KMS-11 (cell line): ENCODE measurements at regions not wholly inside any gene's neighbourhood (a gene's known extent, or its start where the extent isn't known, plus 50 kb on each side); places are given as distances from the start of the nearest gene placed in this dataset.

Experiments
- H2AFZ ChIP-seq: fragments of 200-600 bp; sonication (generic); 2 replicates; pipeline ENCODE4 v1.6.1; 2016; ENCODE audit warnings: antibody characterized with exemption, mixed run types, low read depth
- H3K27ac ChIP-seq: fragments of 200-600 bp; sonication (generic); 2 replicates; pipeline ENCODE4 v1.6.1; 2016; ENCODE audit warnings: mild to moderate bottlenecking, mixed run types
- H3K27me3 ChIP-seq: fragments of 200-600 bp; sonication (generic); 2 replicates; pipeline ENCODE4 v1.6.1; 2017; ENCODE audit warnings: mild to moderate bottlenecking, low read depth, mixed run types, moderate library complexity; ENCODE audit not compliant: insufficient read depth
- H3K36me3 ChIP-seq: fragments of 200-600 bp; sonication (generic); 2 replicates; pipeline ENCODE4 v1.6.1; 2017; ENCODE audit warnings: mild to moderate bottlenecking, mixed run types; ENCODE audit not compliant: insufficient read depth
- H3K4me1 ChIP-seq: fragments of 200-600 bp; sonication (generic); 2 replicates; pipeline ENCODE4 v1.6.1; 2016; ENCODE audit warnings: mild to moderate bottlenecking, low read depth, mixed run types; ENCODE audit not compliant: poor library complexity, severe bottlenecking
- H3K4me2 ChIP-seq: fragments of 200-600 bp; sonication (generic); 2 replicates; pipeline ENCODE4 v1.7.0; 2016; ENCODE audit warnings: mild to moderate bottlenecking, mixed run types
- H3K4me3 ChIP-seq: fragments of 200-600 bp; sonication (generic); IDR thresholded peaks from 2 replicates; pipeline ENCODE4 v1.6.1; 2017; ENCODE audit warnings: low read depth, low read length, mixed read lengths; ENCODE audit not compliant: insufficient read depth
- H3K79me2 ChIP-seq: fragments of 200-600 bp; sonication (generic); 2 replicates; pipeline ENCODE4 v1.6.1; 2016; ENCODE audit warnings: low read depth, mixed run types; ENCODE audit not compliant: insufficient read depth
- H3K9ac ChIP-seq: fragments of 200-600 bp; sonication (generic); 2 replicates; pipeline ENCODE4 v1.6.1; 2016; ENCODE audit warnings: mild to moderate bottlenecking, mixed run types
- H4K20me1 ChIP-seq: fragments of 200-600 bp; sonication (generic); 2 replicates; pipeline ENCODE4 v1.6.1; 2016; ENCODE audit warnings: mild to moderate bottlenecking, mixed run types; ENCODE audit not compliant: insufficient read depth
- CTCF ChIP-seq: fragments of 200-600 bp; sonication (generic); conservative IDR thresholded peaks from 2 replicates; pipeline ENCODE4 v1.6.1; 2017; ENCODE audit warnings: low read depth, mild to moderate bottlenecking, antibody characterized with exemption, low read length, moderate library complexity, mixed read lengths

GRCh38 chr9:118533101-118533500 lies 828.9 kb downstream of the TLR4 start:
- Histone ChIP-seq H3K27ac (no peak overlapping the region), H3K4me2 (no peak overlapping the region)

GRCh38 chr9:118533850-118534249 lies 829.6 kb downstream of the TLR4 start:
- Histone ChIP-seq H2AFZ (no peak overlapping the region), H4K20me1 (no peaks in the 10 kb centered on the region), H3K4me1 (no peaks in the 10 kb centered on the region), H3K4me2 (no peak overlapping the region), H3K27ac (no peak overlapping the region), H3K27me3 (no peaks in the 10 kb centered on the region), H3K4me3 (no peak overlapping the region), H3K9ac (no peak overlapping the region), H3K36me3 (no peaks in the 10 kb centered on the region), H3K79me2 (no peaks in the 10 kb centered on the region)
- no peak for TF ChIP-seq CTCF

More at GRCh38 chr9:118533101-118533500, 828.9 kb downstream of the TLR4 start:
- Histone ChIP-seq H3K27me3 (no peaks in the 10 kb centered on the region), H3K4me3 (no peak overlapping the region), H3K4me1 (no peaks in the 10 kb centered on the region), H3K79me2 (no peaks in the 10 kb centered on the region), H3K9ac (no peak overlapping the region), H4K20me1 (no peaks in the 10 kb centered on the region), H2AFZ (no peak overlapping the region), H3K36me3 (no peaks in the 10 kb centered on the region)
- no peak for TF ChIP-seq CTCF

GRCh38 chr9:118536153-118536552 lies 832.0 kb downstream of the TLR4 start:
- no peak for TF ChIP-seq CTCF

GRCh38 chr9:118538959-118539358 lies 830.3 kb downstream of the BRINP1 start:
- Histone ChIP-seq H3K9ac (no peak overlapping the region), H3K27me3 (no peaks in the 10 kb centered on the region), H3K79me2 (no peaks in the 10 kb centered on the region), H3K36me3 (no peaks in the 10 kb centered on the region), H3K27ac (no peak overlapping the region), H3K4me2 (no peak overlapping the region), H2AFZ (no peak overlapping the region), H3K4me1 (no peaks in the 10 kb centered on the region), H4K20me1 (no peaks in the 10 kb centered on the region), H3K4me3 (no peak overlapping the region)
- TF ChIP-seq CTCF: no peak

More at GRCh38 chr9:118536153-118536552, 832.0 kb downstream of the TLR4 start:
- Histone ChIP-seq H3K27ac (no peak overlapping the region), H3K4me1 (no peaks in the 10 kb centered on the region), H3K27me3 (no peaks in the 10 kb centered on the region), H3K4me3 (no peak overlapping the region), H4K20me1 (no peaks in the 10 kb centered on the region), H3K4me2 (no peak overlapping the region), H3K79me2 (no peaks in the 10 kb centered on the region), H2AFZ (no peak overlapping the region), H3K9ac (no peak overlapping the region), H3K36me3 (no peaks in the 10 kb centered on the region)
